Osteocyte (in vitro differentiated cells): ENCODE measurements at regions not wholly inside any gene's neighbourhood (a gene's known extent, or its start where the extent isn't known, plus 50 kb on each side); places are given as distances from the start of the nearest gene placed in this dataset.

Experiments used
- DNase-seq: peaks from one replicate; pipeline ENCODE4 v3.0.0; 2021; ENCODE audit warnings: mixed read lengths; ENCODE audit not compliant: unreplicated experiment; ENCODE audit errors: extremely low spot score
- H3K27ac Mint-ChIP-seq: one replicate; pipeline ENCODE4 v1.8.0; 2021; ENCODE audit warnings: mild to moderate bottlenecking, mixed read lengths; ENCODE audit not compliant: unreplicated experiment
- H3K27me3 Mint-ChIP-seq: one replicate; pipeline ENCODE4 v1.8.0; 2021; ENCODE audit warnings: mixed read lengths; ENCODE audit not compliant: unreplicated experiment
- H3K36me3 Mint-ChIP-seq: one replicate; pipeline ENCODE4 v1.8.0; 2021; ENCODE audit warnings: mixed read lengths; ENCODE audit not compliant: unreplicated experiment
- H3K4me1 Mint-ChIP-seq: one replicate; pipeline ENCODE4 v1.8.0; 2021; ENCODE audit warnings: mixed read lengths; ENCODE audit not compliant: unreplicated experiment
- H3K4me3 Mint-ChIP-seq: one replicate; pipeline ENCODE4 v1.8.0; 2021; ENCODE audit warnings: mild to moderate bottlenecking, moderate library complexity, mixed read lengths; ENCODE audit not compliant: unreplicated experiment
- H3K9me3 Mint-ChIP-seq: one replicate; pipeline ENCODE4 v1.8.0; 2021; ENCODE audit warnings: mixed read lengths; ENCODE audit not compliant: unreplicated experiment
- CTCF ChIP-seq: fragments of 200-600 bp; sonication (generic); IDR thresholded peaks from 2 replicates; pipeline ENCODE4 v1.5.0; 2021; ENCODE audit warnings: antibody characterized with exemption, mild to moderate bottlenecking, moderate library complexity

- no peak for TF ChIP-seq CTCF
- H3K4me1 Mint-ChIP-seq, result no peaks in the 10 kb centered on the region
- H3K9me3 Mint-ChIP-seq, result no peaks in the 10 kb centered on the region
- peaks cover 42% of the 10 kb centered on the region for H3K27me3 Mint-ChIP-seq
- no peaks in the 10 kb centered on the region for H3K36me3 Mint-ChIP-seq
- no peak for DNase-seq
- H3K4me3 Mint-ChIP-seq, result no peak overlapping the region
- H3K27ac Mint-ChIP-seq, result no peak overlapping the region
Measured at GRCh38 chr4:166257891-166258290, 384.9 kb downstream of the TLL1 start.

- Mint-ChIP-seq H3K27ac (no peak overlapping the region), H3K27me3 (peaks cover 42% of the 10 kb centered on the region), H3K4me1 (no peaks in the 10 kb centered on the region), H3K4me3 (no peak overlapping the region), H3K9me3 (no peaks in the 10 kb centered on the region), H3K36me3 (no peaks in the 10 kb centered on the region)
- no peak for DNase-seq
- no peak for TF ChIP-seq CTCF
Measured at GRCh38 chr4:166259081-166259480, 386.0 kb downstream of the TLL1 start.

- H3K4me1 Mint-ChIP-seq, result peaks cover 4% of the 10 kb centered on the region
- H3K27me3 Mint-ChIP-seq, result peaks cover 3% of the 10 kb centered on the region
- no peak overlapping the region for H3K27ac Mint-ChIP-seq
- no peak for TF ChIP-seq CTCF
- H3K4me3 Mint-ChIP-seq, result no peak overlapping the region
- no peaks in the 10 kb centered on the region for H3K9me3 Mint-ChIP-seq
- no peak for DNase-seq
- no peaks in the 10 kb centered on the region for H3K36me3 Mint-ChIP-seq
Measured at GRCh38 chr4:166274136-166274761, 401.2 kb downstream of the TLL1 start.

- H3K27ac Mint-ChIP-seq, result no peak overlapping the region
- H3K9me3 Mint-ChIP-seq, result no peaks in the 10 kb centered on the region
- H3K36me3 Mint-ChIP-seq, result no peaks in the 10 kb centered on the region
- H3K4me3 Mint-ChIP-seq, result no peak overlapping the region
- H3K4me1 Mint-ChIP-seq, result peaks cover 4% of the 10 kb centered on the region
- DNase-seq, result no peak
- H3K27me3 Mint-ChIP-seq, result no peaks in the 10 kb centered on the region
- TF ChIP-seq CTCF, result no peak
Measured at GRCh38 chr4:166274775-166275174, 401.7 kb downstream of the TLL1 start.

GRCh38 chr4:166277401-166277800, 404.4 kb downstream of the TLL1 start:
- no peaks in the 10 kb centered on the region for H3K9me3 Mint-ChIP-seq
- no peak overlapping the region for H3K27ac Mint-ChIP-seq
- H3K4me3 Mint-ChIP-seq, result no peak overlapping the region
- no peak for TF ChIP-seq CTCF
- H3K27me3 Mint-ChIP-seq, result peaks cover 7% of the 10 kb centered on the region
- H3K36me3 Mint-ChIP-seq, result no peaks in the 10 kb centered on the region
- DNase-seq, result no peak
- H3K4me1 Mint-ChIP-seq, result peaks cover 4% of the 10 kb centered on the region
